VCaP (cell line): ENCODE measurements at regions not wholly inside any gene's neighbourhood (a gene's known extent, or its start where the extent isn't known, plus 50 kb on each side); places are given as distances from the start of the nearest gene placed in this dataset.
A peak's percentile ranks its signal among the peaks of the same experiment; 100 is the strongest.

Experiments used
- H3K27ac ChIP-seq: fragments of 450-650 bp; 2 replicates; pipeline ENCODE4 v1.5.1; 2017
- CTCF ChIP-seq: fragments of 450-650 bp; conservative IDR thresholded peaks from 2 replicates; pipeline ENCODE4 v1.5.1; 2017; ENCODE audit warnings: mild to moderate bottlenecking, moderate library complexity

GRCh38 chr2:6652251-6652650, 213.5 kb downstream of the CMPK2 start:
- no peak for TF ChIP-seq CTCF
- H3K27ac ChIP-seq, result no peak overlapping the region

GRCh38 chr2:6653281-6653750, 212.4 kb downstream of the CMPK2 start:
- TF ChIP-seq CTCF, result no peak
- no peak overlapping the region; the same call in 1 of the 2 replicates for H3K27ac ChIP-seq

- H3K27ac ChIP-seq, result peak overlapping the region; percentile 46
- no peak for TF ChIP-seq CTCF
These were observed 211.4 kb downstream of the CMPK2 start for GRCh38 chr2:6654279-6654678.

GRCh38 chr2:6656633-6657032, 209.1 kb downstream of the CMPK2 start:
- no peak overlapping the region for H3K27ac ChIP-seq
- no peak for TF ChIP-seq CTCF

- no peak overlapping the region for H3K27ac ChIP-seq
- no peak for TF ChIP-seq CTCF
These were observed 208.6 kb downstream of the CMPK2 start for GRCh38 chr2:6657136-6657535.

GRCh38 chr2:6657855-6658254, 207.9 kb downstream of the CMPK2 start:
- H3K27ac ChIP-seq, result no peak overlapping the region
- no peak for TF ChIP-seq CTCF

GRCh38 chr2:6664332-6665061, 201.2 kb downstream of the CMPK2 start:
- no peak overlapping the region for H3K27ac ChIP-seq
- no peak for TF ChIP-seq CTCF
